Epidermal melanocyte (primary cell): ENCODE measurements at regions not wholly inside any gene's neighbourhood (a gene's known extent, or its start where the extent isn't known, plus 50 kb on each side); places are given as distances from the start of the nearest gene placed in this dataset.

Experiments
- DNase-seq: peaks from one replicate; pipeline ENCODE4 v3.0.0; 2011; ENCODE audit warnings: low spot score; ENCODE audit not compliant: insufficient read length

- DNase-seq = no peak
These were observed 1146.2 kb downstream of the CDH11 start for GRCh38 chr16:63975669-63976068.

GRCh38 chr16:63967966-63968365 lies 1153.9 kb downstream of the CDH11 start:
- DNase-seq = no peak

GRCh38 chr16:63960321-63960720 lies 1161.5 kb downstream of the CDH11 start:
- DNase-seq = no peak

- DNase-seq = no peak
These were observed 1174.8 kb downstream of the CDH11 start for GRCh38 chr16:63947022-63947421.

- no peak for DNase-seq
These were observed 1176.1 kb downstream of the CDH11 start for GRCh38 chr16:63945806-63946205.

- no peak for DNase-seq
These were observed 1178.3 kb downstream of the CDH11 start for GRCh38 chr16:63943566-63943965.

- DNase-seq = no peak
These were observed 1183.2 kb downstream of the CDH11 start for GRCh38 chr16:63938661-63939060.

GRCh38 chr16:63933841-63934240 lies 1188.0 kb downstream of the CDH11 start:
- no peak for DNase-seq

GRCh38 chr16:63928421-63928820 lies 1193.4 kb downstream of the CDH11 start:
- DNase-seq = no peak

GRCh38 chr16:63925221-63925620 lies 1196.6 kb downstream of the CDH11 start:
- no peak for DNase-seq

- no peak for DNase-seq
These were observed 1199.3 kb downstream of the CDH11 start for GRCh38 chr16:63922560-63922959.

GRCh38 chr16:63921737-63922295 lies 1200.0 kb downstream of the CDH11 start:
- DNase-seq = no peak

- no peak for DNase-seq
These were observed 1208.6 kb downstream of the CDH11 start for GRCh38 chr16:63913290-63913689.

- no peak for DNase-seq
These were observed 1214.6 kb downstream of the CDH11 start for GRCh38 chr16:63907251-63907650.

- no peak for DNase-seq
These were observed 1216.9 kb downstream of the CDH11 start for GRCh38 chr16:63904930-63905329.

- DNase-seq = no peak
These were observed 1217.7 kb downstream of the CDH11 start for GRCh38 chr16:63904182-63904581.

- DNase-seq = no peak
These were observed 1225.3 kb downstream of the CDH11 start for GRCh38 chr16:63896383-63897109.

GRCh38 chr16:63890723-63891122 lies 1231.1 kb downstream of the CDH11 start:
- DNase-seq = no peak

GRCh38 chr16:63890081-63890480 lies 1231.8 kb downstream of the CDH11 start:
- DNase-seq = no peak

GRCh38 chr16:63883091-63883490 lies 1238.8 kb downstream of the CDH11 start:
- no peak for DNase-seq

- no peak for DNase-seq
These were observed 1239.3 kb downstream of the CDH11 start for GRCh38 chr16:63882576-63882975.

- no peak for DNase-seq
These were observed 1240.9 kb downstream of the CDH11 start for GRCh38 chr16:63880948-63881347.

GRCh38 chr16:63877401-63877800 lies 1244.5 kb downstream of the CDH11 start:
- no peak for DNase-seq
